ENCODE measurements at regions not wholly inside any gene's neighbourhood (a gene's known extent, or its start where the extent isn't known, plus 50 kb on each side); places are given as distances from the start of the nearest gene placed in this dataset.
"Not testable (repeated sequence)": the region's sequence is repeated elsewhere in the genome, so short reads cannot be mapped to it uniquely, and the experiment has no call there.

DNA sequence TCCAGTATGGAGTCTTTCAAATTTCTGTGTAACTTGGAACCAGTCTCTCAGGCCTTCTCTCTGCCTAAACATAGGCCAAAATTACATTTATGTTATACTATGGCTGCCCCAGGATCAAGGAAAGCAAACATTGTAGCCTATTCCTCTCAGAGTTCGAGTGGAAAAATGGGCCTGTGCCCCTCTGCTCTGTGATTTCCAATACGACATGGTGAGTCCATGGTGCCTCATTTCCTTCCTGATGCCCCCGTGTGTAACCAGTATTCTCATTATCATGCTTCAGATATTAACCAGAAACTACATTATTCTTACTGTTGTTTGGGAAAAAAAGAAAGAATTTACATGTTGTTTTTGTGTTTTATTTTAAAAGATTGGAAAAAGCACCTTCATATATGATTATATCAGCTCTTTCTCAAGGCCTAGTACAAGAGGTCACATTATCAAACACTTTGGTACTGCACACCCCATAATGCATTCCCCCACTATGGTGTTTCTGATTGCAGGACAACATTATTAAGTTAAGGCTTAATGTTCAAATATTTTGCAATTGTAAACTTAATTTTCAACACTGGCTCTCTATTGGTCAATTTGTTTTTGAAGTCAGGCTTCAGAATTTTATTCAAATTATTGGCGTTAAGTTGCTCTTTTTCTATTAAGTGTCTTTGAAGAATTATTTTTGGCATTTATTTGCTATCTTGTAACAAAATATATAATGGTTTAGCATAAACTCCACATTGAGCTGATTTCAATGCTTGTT is 151.8 kb upstream of the SLC27A6 start:
- no peak for DNase-seq

DNA sequence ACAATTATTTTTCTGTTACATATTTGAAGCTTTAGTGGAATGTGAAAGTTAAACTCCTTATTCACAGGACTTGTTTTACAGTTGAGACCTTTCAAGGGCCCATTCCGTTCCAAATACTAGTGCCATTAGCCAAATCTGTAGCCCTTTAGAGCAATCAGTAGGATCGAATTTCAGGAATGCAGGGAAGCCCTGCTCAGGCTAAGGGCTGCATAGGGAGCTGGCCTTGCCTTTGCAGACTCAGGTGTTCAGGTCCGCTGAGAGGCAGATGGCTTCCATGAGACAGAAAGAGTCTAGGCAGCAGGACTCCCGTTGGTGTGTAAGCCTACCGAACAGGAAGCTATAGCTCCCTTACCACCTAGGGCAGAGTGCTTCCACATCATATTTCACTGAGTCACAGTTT is 150.1 kb upstream of the SLC27A6 start:
- no peak for DNase-seq

DNA sequence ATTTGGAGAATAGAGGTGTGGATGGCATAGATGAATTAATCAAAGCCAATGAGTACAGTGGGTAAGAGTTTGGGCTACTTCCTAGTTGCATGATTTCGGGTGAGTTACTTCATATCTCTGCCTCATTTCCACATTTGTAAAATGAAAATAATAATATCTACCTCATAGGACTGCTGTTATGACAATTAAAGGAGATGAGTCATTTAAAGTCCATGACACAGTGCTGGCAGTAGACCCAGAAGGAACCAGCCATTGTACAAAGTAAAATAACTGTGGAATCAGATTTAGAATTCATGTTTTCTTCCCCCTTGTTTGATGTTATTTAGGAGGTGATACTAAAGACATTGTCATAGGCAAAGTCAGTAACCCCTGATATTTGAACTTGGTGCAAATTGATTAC is 139.5 kb upstream of the SLC27A6 start:
- DNase-seq, result no peak

DNA sequence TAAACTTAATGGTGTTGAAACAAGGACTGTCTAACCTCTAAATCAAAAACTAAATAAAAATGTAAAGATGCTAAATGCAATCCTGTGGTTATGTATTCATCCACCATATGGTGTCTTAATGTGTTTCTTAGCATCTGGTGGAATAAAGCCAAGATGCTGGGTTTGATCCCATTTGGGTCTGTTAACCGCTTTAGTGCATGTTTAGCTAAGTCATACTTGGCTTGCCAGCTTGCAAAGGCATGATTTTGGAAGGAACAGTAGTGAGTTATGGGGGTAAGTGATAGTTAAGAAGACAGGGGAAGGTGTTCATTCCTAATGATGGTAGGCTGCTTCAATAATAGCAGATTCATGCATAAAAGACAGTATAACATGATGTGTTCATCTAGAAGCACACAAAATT is 139.0 kb upstream of the SLC27A6 start:
- no peak for DNase-seq

DNA sequence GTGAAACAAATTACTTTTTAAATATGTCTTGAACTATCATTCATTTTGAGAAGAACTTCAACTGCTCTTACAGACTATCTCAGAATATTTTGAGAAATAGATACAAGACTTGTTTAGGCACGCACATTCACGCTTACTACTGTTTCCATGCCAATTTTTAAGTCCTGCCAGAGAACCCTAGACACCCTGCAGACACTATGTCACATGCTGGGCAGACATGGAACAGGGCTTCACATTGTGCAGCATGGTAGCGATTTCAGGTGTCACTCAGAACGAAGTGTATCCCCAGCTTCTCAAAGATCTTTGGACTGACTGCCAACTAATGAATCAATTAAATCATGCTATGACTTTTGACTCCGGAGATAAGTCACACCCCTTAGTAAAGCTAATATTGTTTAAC is 128.7 kb upstream of the SLC27A6 start:
- DNase-seq, result no peak

DNA sequence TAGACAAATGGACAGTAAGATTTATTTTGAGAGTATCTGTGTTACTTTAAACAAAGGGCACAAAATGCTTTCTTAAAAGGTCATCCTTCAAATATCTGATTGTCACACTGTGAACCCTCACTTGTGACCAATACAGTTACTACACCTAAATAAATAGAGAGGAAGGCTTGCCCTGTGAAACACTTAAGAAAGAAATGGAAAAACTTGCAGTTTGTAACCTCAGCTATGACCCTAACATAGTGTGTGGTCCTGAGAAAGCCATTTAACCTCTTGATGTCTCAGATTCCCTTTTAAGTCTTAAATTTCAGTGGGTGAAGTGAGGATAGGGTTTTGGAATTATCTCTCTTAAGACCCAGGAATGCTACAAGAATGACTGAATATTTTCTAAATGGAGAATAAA is 126.7 kb upstream of the SLC27A6 start:
- no peak for DNase-seq

DNA sequence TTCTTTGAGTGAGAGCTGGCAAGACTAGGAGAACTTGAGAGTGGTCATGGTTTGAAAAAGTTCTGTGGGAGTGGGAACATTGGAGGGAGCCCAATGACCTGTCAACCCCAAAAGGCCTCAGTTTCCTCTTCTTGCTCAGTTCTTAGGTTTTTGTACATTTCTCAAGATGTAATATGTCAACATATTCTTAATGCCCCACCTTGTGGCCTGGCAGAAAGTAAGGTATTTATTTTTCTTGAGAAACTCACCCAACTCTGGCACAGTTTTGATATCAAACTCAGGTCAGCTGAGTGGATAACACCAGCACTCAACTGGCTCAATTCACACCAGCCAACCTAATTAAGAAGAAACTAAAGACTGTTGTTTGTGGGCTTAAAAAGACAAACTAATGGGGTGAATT is 123.0 kb upstream of the SLC27A6 start:
- no peak for DNase-seq

DNA sequence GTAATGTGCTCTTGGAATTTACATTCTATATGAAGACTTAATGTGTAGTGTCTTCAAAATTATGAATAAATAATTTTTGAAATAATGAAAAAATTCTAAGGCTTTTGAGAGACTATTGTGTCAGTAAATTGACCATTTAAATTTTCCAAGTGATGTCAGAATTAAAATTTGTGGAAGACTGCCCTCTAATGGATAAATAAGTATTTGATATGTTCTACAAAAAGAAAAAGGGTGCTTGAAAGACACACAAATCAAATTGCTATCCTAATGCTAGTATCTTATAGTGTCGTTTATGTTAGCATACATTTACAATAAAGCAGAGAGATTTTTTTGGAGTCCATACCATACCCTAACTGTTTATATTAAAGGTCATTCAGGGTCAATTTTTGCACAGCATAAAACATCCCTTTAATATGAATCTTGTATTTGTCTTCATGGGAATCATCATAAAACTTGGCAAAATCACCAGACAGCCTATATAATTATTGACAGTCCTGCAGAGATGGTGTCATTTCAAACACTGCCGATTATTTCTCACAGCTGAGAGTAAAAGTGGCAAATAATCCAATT is 120.8 kb upstream of the SLC27A6 start:
- peak; percentile 66 for DNase-seq

DNA sequence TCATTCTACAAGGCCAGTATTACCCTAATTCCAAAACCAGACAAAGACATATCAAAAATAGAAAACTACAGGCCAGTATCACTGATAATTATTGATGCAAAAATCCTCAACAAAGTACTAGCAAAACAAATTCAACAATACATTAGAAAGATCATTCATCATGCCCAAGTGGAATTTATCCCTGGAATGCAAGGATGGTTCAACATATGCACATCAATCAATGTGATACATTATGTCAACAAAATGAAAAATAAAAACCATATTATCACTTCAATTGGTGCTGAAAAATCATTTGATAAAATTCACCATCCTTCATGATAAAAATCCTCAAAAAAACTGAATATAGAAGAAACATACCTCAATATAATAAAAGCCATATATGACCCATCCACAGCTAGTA is 115.2 kb upstream of the SLC27A6 start:
- DNase-seq, result no peak

DNA sequence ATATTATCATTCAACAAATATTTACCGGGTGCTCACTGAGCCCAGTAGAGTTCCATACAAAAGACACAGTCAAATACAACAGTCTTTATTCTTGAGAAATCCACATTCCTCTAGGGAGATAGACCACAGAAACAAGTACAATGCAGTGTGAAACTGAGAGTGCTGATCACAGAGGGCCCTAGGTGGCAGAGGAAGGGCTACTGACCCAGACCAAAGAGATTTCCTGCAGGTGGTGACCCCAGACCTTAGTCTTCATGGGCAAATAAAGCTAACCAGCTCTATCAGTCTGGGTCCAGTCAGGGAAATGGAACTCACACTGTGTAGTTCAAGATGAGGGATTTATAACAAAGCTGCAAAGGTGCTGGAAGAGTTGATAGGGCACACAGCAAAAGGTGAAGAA is 110.4 kb upstream of the SLC27A6 start:
- DNase-seq, result no peak

DNA sequence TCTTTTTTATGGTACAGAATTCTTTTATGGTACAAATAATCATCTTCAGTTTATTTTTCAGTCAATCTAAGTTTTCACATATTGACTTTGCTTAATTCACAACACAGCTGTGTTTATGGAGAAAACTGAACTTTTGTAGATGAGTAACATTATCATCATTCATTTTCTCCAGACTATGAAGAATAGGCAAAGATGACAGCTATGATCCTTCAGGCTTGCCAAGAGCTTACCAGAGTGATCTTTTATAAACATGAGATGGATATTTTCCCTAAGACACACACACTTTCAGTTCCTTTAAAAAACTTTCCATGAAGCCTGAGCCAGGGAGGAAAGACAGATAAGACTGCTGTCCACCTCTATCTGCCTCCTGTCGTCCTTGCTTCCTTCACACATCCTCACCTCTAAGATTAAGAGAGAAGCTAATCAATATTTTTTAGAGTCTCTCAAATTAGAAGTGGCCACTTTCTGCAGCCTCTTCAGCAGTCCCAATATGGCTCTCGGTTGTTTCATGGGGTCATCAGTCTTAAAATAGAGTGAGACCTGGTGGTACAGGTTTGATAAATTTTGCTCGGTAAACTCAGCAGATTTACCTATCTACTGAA is 108.1 kb upstream of the SLC27A6 start:
- no peak for DNase-seq

DNA sequence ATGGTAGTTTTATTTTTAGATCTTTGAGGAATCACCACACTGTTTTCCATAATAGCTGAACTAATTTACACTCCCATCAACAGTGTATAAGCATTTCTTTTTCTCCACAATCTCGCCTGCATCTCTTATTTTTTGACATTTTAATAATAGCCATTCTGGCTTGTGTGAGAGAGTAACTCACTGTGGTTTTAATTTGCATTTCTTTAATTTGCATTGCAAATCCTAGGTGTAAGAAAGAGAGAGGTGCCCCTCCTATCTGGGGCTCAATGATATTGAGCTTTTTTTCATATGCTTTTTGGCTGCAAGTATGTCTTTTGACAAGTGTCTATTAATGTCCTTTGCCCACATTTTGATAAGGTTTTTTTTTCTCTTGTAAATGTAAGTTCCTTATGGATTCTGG is 106.3 kb upstream of the SLC27A6 start:
- no peak for DNase-seq

DNA sequence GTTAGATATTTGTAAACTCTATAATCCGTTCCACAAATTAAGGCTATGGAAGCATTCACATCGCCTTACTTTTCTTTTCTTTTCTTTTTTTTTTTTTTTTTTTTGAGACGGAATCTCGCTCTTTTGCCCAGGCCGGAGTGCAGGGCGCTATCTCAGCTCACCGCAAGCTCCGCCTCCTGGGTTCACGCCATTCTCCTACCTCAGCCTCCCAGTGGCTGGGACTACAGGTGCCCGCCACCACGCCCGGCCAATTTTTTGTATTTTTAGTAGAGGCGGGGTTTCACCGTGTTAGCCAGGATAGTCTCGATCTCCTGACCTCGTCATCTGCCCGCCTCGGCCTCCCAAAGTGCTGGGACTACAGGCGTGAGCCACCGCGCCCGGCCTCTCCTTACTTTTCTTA is 104.1 kb upstream of the SLC27A6 start:
- DNase-seq, result not testable (repeated sequence)

DNA sequence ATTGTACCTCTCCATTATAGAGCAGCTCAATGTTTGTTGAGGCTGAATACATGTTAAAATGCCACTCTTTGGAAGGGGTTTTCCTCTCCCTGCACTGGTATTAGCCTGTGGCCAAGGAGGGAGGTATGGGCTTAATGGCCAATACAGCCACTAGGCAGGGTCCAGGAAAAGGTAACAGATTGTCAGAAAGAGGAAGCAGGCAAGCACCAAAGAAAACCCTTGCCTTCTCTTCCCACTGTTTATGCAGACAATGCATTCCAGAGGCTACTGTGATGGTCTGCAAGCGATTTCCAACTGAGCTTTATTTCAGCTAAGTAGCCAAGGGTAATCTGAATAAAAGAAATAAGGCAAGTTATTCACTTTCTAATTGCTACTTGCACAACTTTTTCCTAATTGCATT is 95.3 kb upstream of the SLC27A6 start:
- no peak for DNase-seq

DNA sequence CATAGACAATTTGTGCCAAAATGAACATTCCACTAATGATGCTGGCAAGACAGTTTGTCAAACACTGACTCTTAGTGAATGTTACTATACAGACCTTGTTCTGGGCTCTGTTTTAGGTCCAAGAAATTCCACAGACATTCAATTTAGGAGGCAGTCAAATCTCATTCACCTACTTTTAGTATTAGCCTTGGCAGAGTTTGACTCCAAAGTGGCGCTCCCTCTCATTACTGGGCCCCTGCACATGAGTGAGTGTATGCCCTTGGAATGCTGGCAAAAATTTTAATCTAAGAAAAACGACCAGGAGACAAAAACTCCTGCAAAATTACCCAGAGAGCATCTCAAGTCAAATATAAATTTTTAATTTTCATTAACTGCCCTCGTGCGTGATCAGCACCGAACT is 94.9 kb upstream of the SLC27A6 start:
- no peak for DNase-seq

DNA sequence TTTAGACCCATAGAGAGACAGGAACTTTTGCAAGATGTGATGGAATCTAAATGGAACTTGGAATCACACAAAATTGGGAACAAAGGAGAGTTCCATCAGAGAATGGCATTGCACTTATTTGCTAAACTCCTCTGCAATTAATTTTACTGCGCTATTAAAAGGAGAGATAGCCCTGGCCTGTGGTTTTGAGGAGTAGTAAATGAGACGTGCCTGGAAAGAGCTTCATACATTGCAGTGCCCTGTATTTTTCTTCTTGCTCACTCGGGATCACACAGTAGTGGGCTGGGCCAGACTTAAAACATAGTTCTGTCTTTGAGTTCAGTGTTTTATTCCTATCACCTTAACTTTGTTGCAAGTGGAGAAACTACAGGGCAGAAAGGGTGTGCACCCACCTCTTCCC is 94.4 kb upstream of the SLC27A6 start:
- DNase-seq, result no peak

DNA sequence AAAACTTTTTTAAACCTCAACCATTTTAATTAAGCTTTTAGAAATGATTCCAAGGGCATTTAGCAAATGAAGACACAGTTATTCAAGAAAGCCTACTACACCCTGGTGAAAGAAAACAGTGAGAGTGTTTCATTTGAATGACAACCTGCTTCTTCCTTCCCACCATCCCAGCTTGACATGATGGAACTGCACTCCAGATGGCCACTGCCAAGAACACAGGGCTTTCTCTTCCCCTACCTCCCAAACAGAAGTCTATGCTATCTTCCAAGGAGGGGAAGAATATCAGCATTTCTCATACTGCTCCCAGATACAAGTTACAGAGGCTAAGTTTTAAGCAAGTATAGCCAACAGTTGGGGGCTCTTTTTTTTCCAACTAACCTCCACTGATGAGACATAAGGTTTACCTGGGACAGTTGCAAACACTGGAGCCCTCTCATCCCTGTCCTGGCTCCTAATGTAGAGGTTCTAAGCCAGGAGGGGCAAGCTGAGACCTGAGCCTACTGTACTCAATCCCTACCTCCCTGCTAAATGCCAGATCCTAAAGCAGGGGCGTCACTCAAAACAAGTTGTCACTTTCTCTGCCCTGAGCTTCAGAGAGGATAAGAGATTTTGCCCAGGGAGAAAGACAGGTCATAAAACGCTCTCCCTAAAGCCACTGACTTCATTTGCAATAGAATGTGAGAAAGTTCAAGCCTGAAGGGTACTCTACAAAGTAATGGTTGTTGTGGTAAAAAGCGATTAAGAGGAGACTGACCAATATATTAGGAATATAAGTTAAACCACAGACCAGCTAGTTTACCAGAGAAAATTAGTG is 88.5 kb upstream of the SLC27A6 start:
- no peak for DNase-seq

DNA sequence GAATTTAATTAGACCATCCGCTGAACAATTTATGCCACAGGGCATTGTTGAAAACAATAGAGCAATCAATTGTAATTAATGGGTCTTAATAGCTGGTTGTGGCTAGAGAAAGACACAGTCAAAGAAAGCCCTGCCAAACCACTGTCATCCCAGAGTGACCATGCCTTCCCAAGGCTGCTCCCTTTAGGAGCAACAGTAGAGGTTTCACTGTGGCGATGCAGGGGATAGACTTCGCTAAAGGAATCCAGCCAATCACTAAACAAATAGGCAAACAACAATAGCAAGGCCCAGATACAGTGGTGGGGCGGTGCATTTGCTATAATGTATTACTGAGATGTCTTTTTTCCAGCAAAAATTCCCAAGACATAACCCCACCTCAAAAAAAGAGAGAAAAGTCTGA is 87.8 kb upstream of the SLC27A6 start:
- no peak for DNase-seq

DNA sequence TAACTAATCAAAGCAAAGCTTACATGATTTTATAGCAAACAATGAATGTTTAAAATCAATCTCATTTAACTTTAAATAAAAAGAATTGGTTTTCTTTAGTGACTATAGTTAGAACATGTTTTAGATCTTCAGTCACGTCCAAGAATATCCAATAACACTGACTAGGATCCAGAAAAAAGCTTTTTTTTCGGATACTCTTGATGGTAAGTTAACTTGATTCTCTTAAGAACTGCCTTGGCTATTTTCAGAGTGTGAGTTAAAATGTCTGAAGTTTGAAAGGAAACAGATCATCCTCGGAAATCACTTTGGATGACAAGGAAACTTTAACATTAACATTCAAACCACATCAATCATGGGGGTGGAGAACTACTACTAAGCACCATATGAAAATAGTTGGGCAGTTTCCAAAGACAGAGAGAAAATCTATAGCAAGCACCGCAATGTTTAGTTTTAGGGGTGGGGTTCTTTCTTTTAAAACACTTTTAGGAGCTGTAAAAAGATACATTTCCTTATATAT is 83.7 kb upstream of the SLC27A6 start:
- no peak for DNase-seq

DNA sequence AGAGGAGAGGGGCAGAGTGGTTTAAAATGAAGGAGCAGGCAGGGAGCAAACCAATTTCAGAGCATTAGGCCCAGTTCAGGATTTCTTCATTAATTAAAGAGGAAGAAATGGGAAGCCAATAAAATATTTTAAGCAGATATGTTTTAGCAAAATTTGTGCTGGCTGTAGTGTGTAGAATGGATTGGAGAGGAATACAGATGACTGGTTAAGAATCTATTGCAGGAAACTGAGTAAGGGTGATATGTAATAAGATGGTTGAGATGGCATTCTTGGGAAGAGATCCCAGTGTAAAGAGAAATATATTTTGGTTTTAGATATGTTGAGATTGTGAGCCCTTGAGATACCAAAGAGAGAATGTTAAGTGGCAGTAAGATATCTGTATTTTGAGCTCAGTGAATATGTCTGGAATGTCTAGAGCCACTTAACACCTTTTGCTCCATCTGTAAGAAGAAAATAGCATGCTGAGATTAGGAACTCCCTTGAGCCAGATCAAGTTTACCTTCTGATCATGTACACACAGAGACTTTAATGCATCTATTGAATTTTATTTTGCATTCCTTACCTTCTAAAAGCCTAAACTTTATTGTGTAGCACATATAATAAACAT is 79.5 kb upstream of the SLC27A6 start:
- no peak for DNase-seq

DNA sequence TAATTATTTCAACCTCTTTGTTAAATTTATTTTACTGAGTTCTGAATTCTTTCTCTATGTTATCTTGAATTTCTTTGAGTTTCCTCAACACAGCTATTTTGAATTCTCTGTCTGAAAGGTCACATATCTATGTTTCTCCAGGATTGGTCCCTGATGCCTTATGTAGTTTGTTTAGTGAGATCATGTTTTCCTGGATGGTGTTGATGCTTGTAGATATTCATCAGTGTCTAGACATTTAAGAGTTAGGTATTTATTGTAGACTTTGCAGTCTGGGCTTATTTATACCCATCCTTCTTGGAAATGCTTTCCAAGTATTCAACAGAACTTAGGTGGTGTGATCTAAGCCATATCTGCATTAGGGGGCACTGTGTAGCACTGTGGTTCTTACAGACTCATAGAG is 70.2 kb upstream of the SLC27A6 start:
- no peak for DNase-seq

DNA sequence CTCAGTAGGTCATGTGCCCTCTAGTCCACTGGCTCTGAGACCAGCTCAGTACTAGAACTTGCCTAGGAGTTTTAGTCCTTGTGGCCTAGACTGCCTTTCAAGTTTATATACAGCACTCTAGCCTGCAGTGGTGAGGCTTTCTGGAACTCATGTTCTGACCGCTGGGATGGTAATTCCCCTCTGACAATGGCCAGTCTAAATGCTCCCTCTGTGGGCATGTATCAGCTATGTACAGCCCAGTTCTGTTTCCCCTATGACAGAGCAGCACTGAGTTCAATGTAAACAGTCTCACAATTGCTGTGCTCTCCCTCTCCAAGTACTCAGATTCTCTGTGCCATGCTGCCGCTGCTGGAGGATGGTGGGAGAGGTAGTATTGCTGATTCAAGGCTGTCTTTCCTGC is 68.6 kb upstream of the SLC27A6 start:
- DNase-seq, result no peak

DNA sequence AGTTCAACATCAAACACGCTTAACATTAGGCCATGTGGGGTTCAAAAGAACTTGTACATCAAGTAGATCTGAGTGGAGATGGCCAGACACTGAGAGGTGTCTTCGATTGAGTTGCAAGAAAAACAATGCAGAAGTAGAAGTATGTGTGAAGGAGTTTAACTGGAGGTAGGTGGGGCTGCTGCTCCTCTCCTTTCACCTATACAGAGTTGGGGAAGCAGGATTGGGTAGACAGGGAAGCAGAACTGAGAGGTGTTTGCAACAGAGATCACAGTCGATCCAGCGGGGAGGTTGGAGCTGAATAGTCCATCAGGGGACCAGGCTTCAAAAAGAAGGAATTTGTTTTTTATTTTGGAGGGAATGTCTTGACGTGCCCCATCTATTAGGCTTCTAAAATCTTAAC is 61.7 kb upstream of the SLC27A6 start:
- no peak for DNase-seq

Measured in midbrain (tissue), 1 donor.